OCI-LY7 (cell line): ENCODE measurements at regions not wholly inside any gene's neighbourhood (a gene's known extent, or its start where the extent isn't known, plus 50 kb on each side); places are given as distances from the start of the nearest gene placed in this dataset.

Experiments used
- CTCF ChIP-seq: fragments of 200-600 bp; sonication (generic); conservative IDR thresholded peaks from 2 replicates; pipeline ENCODE4 v1.5.1; 2014; ENCODE audit warnings: mild to moderate bottlenecking, antibody characterized with exemption, low read length, moderate library complexity, mixed read lengths
- EZH2phosphoT487 ChIP-seq: fragments of 200-600 bp; sonication (generic); IDR thresholded peaks from 2 replicates; pipeline ENCODE4 v1.6.1; 2018; ENCODE audit warnings: low read depth, borderline replicate concordance, mild to moderate bottlenecking, mixed run types, antibody characterized with exemption, low read length, moderate library complexity, mixed read lengths

DNA sequence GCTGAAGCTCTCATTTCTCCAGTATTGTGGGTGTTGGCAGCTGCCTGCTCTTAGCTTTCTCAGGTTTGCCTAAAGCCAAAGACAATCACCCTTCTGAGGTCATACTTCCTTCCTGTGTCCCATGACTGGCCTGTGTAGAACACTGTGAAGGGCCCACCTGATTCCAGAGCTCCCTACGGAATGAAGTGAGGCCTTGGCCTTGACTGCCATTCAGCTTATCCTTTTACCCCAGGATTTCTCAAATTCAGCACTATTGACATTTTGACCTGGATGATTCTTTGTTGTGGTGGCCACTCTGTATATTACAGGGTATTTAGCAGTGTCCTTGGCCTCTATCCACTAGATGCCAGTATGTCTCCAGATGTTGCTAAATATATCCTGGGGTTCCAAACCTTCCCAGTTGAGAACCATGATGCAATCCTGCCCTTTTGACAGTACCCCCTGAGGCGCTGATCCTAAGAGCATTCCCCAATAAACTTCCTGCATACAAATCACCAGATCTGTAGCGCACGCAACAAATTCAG lies 112.3 kb upstream of the KRR1 start:
- peak; percentile 22; the same call in 1 of the 2 replicates for TF ChIP-seq CTCF
- no peak for TF ChIP-seq EZH2phosphoT487
